ENCODE measurements at regions not wholly inside any gene's neighbourhood (a gene's known extent, or its start where the extent isn't known, plus 50 kb on each side); places are given as distances from the start of the nearest gene placed in this dataset.

DNA sequence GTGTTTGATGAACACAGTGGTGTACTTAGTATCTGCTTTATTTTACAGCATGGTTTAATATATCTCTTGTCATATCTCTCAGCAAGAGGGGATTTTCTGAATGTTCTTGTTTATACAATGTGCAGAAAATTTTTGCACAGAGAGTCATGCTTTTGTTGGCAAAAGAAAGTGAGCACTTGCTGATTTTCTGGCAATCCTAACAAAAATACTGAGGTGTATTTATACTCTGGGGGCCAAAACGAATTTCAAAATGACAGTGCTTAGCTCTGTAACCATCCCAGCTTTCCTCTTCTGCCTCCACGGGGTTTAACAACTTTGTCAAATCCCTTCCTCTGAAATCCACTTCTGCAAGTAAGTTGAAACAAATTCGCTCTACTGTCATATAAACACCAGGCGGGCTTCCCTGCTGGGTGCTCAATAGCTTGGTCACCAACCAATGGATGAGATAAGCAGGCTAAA lies 169.2 kb downstream of the NOC3L start:
- DNase-seq = no peak

DNA sequence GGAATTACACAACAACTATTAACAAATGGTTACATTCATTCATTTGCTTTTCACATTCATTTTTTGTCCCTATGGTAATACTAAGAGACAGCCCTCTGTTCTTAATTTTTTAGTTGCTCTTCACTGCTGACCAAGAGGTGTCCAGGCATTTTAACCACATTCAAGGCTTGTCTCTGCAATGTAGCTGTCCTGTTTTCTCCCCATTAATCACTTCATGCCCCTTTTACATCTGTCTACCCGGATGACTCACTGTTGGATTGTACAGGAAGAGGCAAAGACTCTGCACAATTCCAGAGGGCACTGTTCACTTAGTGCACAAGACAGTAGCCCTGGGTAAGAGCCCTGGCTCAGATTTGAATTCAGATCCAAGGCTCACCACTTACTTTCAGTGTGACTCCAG lies 168.5 kb downstream of the NOC3L start:
- DNase-seq = no peak

DNA sequence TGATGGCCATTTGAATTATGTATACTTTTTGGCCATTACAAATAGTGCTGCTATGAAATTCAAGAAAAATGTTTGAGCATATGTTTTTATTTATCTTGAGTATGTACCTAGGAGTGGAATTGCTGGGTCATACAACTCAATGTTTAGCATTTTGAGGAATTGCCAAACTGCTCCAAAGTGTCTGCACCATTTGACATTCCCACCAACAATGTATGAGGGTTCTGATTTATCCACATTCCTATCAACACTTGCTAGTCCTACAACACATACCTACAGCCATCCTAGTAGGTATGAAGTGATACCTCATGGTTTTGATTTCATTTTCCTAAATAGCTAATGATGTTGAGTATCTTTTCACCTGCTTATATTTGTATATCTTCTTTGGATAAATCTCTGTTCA lies 165.5 kb downstream of the NOC3L start:
- no peak for DNase-seq

DNA sequence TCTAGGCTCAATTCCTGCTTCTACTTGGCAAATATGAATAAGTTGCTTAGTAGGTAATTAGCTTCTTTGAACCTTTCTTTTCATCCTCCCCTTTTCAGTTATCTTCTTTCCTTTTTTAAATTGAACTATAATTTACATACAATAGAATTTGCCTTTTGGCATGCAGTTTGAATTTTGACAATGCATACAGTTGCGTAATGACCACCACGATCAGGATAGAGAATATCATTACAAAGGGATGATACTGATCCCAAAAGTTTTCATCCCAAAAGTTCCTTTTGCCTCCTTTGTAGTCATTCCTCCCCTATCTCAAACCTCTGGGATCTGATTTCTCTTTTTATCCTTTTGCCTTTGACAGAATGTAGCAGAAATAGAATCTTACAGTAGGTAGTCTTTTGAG lies 164.4 kb downstream of the NOC3L start:
- DNase-seq = no peak

DNA sequence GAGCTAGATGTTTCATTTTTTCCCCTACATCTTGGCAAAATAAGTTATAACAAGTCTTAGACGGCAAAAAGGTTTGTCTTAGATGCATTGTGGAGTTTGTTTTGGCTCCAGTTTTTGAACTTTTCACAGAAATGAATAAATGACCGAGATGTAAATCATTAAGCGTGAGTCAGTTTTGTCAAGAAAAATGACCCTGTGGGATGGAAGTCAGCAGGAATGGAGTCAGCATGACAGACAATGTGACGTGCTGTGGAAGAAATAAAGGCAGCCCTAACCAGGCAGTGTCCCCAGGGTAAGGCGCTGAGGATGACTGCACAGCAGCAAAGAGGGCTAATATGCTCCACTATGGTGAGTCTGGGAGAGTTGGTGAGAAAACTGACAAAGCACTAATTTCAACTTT lies 163.2 kb downstream of the NOC3L start:
- DNase-seq = no peak

DNA sequence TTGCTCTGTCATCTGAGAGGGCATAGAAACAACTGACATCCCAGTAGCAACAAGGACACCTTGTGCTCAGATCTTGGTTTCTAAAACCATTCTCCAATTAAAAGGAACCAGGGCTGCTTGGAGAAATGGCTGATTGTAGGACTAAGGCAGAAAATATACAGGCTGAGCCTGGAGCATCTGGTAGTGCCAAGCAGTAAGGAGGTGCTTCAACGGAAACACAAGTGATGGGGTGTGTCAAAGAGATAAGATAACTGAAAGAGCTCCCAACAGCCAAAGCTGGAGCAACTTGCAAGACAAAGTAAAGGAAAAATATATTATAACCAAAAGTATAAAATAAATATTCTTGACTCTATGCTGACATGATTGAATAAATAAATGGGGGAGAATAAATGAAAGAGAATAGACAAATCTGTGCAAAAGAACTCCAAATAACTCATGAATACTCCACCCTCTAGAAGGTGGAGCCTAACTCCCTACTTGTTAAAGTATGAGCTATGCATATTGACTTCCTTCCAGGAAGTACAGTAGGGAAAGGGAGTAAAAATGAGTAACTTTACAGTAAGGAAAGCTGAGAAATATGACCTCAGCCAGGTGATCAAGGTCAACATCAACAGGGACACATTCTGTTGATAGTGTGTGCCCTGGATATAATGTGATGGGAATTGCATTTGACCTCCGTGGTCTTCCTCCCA lies 162.4 kb downstream of the NOC3L start:
- no peak for DNase-seq

DNA sequence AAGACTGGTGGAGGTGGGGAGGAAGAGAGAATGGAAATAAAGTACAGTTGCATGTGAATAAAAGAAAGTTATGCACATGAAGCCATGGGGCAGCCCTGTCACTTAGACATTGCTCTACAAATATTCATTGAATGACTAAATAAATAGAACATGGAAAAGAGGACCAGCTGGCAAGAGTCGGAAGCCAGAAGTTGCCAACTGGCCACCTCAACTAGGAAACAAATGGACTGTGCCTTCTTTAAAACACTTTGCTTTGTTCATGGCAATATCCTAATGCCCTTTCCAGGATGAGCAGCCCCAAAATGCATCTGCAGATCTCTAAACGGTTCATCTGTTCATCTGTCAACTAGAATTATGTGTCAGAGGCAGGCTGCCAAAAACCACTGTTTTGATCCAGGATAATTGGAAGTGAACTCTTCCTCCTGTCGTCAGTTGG lies 157.3 kb downstream of the NOC3L start:
- peak; percentile 21 for DNase-seq

DNA sequence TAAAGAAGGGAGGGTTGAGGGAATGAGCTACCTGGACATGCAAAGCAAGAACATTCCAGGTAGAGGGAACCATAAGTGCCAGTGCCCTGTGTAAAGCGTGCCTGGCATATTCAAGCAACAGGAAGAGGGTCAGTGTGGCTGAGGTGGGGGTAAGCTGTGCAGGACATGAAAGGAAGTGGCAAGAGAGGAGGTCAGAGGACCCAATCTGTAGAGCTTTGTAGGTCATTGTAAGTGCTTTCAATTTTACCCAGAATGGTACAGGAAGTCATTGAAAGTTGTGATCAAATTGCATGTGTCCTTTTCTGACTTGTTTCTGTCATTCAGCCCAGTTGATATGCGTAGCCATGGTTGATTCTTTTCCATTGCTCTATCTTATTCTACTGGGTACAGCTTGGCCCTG lies 156.6 kb downstream of the NOC3L start:
- DNase-seq = no peak

DNA sequence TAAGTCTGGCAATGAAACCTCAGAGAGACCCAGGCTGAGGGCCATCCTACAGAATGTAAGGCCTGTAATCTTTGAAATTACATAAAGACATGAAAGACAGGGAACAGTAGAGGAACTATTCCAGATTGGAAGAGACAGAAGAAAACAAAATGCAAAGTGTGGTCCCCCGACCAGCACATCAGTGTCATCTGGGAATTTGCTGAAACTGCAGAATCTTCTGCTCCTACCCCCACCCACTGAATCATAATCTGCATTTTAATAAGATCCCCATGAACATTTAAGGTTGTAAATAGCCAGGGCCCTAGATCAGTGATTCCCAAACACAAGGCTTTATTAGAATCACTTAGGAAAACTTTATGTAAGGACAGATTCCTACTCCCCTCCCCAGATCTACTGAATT lies 154.4 kb downstream of the NOC3L start:
- no peak for DNase-seq

DNA sequence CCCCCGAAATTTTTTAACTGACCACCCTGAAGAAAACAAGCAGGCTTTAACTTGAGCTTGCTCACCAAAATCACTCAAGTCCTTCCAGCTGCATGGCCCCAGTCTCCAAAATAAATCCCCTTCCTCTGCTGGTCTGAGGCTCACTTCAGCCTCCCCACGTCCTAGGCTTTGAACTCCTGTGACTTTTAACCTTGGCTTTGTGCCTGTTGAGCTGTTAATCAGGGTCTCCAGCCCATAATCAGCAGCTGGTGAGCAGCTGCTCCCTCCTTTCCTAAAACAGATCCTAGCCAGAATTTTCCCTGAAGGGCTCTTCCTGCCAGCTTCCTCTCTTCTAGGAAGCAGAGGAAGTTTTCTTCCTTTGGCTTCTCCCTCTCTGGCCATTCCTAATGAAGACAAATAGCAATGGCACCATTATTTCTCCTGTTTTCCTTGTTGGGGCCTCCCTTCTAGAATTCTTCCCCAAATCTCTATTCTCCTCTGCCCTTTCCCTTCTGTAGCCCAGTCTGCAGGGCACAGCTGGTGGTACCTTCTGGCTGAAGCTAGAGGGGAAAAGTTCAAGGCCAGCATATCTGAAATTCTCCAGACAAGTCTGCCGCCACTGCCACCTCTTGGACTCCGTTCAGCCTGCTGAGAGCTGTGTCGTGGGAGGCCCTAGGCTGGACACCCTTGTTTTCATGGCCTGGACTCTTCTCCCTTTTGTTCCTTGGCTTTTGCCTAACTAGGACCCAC lies 152.1 kb downstream of the NOC3L start:
- peak; percentile 50 for DNase-seq

DNA sequence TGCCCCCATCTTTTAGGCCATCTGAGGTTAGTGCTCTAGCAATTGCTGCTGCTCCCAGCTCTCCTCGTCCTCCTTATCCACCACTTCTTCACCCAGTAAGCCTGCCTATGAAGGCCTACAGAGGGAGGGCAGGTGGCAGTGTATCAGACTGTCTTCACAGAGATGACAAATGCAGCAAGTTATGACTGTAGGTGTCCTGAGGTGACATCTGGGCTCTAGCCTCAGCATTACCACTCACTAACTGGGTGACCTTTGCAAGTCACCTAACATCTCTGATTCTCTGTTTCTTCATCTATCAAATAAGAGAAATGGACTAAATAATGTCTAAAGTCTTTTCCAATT lies 151.6 kb downstream of the NOC3L start:
- no peak for DNase-seq

DNA sequence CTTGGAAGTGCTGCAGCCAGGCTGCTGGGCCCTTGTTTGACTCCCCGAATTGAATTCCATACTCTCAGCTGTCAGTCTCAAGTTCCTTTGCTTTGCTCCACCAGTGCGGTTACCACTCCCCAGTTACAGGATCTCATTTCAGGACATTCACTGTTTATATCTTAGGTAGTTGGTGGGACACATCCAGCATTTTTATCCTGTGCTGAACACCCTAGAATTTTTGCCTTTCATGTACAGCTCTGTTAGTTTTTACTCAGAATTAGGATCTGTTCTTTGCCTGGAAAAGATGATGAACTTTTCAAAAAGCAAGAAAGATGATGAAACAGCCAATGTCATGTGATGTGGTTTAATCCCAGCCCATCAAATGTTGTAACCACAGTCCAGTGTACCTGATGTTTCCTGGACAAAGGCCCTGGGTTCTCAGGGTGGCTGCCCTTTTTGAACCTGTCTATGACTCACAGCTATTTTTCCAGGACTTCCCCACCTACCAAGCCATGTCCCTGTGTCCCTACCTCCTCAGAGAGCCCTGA lies 149.7 kb downstream of the NOC3L start:
- DNase-seq = peak; percentile 25

DNA sequence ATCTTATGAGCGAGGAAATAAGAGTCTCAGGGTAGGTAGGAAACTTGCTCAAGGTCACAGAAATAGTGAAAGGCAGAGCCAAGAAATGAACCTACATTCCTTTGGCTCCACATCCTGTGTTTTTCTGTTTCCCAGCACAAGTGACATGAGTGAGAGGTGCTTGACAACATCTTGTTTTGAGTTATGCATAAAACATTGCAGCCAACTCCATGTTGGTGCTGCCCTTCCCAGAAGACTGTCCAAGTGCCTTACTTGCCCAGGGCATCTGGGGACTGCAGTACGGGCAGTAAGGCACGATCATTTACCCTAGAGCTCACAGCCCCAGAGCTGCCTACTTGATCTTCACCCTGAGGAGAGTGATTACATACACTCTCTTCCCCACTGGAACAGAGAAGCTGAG lies 148.8 kb downstream of the NOC3L start:
- DNase-seq = no peak

DNA sequence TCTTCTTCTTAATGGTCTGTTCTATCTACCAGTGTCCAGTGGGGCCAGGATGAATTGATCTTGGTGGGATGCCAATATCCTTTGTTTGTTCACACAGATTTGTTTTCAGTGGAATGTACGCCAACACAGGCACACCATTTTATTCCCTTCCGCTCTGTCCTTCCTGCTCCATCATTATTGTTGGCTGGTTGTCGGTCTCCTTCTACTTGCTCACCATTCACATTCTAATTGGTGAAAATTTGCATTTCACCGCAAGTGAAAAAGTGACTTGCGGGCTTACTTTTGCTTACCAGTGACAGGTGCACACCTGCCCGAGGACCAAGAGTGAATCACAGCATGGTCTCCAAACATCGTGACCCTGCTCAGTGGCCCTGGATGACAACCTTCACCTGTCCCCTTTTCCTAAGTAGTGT lies 148.3 kb downstream of the NOC3L start:
- DNase-seq = no peak

DNA sequence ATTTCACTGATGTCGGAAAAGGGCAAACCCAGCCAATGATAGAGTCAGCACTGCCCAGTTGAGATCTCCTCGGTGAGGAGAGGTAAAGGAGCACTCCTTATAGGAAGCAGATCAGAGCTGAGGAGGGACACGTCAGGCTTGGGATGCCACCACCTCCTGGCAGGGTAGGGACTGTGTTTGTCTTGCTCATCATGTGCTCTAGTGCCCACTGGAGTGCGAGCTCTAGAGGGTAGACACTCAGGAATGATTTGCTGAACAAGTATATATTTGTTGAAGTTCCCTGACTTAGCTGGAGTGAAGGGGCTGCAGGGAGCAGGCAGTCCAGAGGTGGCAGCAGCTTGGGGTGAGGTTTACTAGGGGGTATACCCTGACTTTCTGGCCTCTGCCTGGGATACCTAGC lies 146.5 kb downstream of the NOC3L start:
- no peak for DNase-seq

DNA sequence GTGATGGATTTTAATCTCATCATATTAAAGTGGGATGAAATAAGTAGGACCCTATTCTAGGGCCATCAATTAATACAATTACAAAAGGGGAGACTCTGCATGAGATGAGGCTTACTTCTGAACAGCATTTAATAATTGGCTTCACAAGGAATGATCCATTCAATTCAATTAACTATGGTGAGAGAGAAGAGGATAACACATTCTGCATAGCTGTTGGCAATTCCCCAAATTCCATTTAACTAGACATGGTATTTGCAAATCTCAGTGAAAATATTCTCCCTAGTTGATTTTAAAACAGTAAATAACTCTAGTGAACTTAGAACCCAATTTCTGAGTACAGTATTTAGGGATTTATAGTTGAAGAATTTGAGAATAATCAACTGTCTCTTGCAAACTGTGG lies 145.3 kb downstream of the NOC3L start:
- DNase-seq = no peak

DNA sequence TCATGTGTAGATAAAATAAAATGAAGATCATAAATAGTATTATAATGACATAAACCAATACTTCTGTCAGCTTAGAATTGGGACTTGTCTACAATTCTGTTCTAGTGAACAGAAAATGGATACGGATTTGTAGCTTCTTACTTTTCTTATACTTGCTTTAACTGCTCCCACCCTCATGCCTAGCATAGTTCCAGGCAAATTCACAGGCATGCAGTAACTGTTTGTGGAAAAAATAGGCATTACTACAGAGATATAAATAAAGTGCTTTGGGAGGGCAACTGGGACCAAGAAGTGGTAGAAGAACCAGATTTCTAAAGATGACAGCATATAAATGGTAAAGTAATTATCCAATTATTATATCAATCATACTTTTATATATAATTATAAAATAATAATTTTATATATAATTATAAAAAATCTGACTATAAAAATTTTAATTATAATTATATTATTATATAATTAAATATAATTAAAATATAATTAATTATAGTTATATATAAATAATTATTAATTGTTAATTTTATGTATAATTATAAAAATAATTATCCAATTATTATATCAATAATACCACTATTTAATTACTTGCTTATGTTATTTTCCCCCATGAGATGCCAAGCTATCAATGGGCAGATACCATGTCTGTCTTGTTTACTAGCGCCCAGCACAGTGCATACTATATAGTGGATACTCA lies 144.1 kb downstream of the NOC3L start:
- DNase-seq = no peak

DNA sequence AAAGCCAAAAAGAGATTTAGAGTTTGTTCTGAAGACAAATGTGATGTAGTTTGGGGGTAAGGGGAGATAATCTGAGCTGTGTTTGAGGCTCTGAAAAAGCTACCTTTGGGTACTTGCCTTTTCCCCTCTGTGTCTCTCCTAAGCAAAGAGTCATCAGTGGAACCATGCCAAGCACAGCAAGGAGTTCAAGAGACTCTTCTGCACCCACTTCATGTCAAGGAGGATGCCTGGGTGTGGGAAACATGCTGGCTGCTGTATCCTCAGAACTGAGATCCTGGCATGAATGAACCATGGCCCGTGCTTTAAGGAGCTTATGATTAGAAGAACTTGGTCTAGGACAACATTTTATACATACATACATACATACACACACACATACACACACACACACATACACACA lies 142.9 kb downstream of the NOC3L start:
- no peak for DNase-seq

DNA sequence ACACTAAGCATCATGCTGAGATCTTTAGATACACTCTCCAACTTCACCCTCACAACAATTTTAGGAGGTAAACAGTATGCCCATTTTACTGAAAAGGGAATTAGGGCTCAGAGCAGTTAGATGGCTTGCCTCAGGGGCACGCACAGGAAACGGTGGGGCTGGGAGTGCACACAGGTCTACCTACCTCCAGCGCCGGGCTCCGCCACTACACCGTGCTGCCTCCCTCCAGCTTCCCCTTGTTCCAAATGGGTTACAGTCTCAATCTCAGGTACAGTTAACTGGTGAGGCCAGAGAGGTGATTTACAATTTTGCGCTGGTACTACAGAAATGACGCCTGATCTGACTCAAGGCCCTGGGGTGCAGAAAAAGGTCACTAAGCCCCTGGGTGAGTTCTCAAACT lies 142.0 kb downstream of the NOC3L start:
- no peak for DNase-seq

DNA sequence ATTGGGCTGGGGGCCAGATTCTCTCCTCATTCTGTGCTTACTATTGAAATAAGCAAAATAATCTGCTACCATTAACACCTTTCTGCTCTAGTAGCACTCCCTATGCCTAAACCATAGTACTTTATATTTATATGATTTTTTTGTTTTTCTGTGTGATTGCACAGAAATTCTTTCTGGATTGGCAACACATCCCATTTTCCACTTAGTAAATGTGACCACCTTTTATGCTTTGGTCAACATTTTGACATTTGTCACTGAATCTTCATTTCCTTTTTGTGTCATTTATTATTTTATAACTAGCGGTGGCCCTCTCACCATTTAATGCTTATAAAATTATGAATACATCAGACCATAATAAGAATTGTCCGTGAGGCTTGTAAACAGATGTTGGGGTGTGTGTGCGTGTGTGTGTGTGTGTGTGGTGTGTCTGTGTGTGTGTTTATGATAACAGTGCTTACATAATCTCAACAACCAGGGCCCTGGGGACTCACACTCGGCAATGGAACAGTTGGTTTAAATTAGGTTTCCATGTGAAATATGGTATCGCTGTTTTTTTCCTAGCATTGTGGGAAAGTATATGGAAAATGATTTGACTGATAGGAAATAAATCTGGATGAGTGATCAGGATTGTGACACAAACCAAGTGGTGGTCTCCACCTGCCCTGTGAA lies 138.9 kb downstream of the NOC3L start:
- peak; percentile 84 for DNase-seq

DNA sequence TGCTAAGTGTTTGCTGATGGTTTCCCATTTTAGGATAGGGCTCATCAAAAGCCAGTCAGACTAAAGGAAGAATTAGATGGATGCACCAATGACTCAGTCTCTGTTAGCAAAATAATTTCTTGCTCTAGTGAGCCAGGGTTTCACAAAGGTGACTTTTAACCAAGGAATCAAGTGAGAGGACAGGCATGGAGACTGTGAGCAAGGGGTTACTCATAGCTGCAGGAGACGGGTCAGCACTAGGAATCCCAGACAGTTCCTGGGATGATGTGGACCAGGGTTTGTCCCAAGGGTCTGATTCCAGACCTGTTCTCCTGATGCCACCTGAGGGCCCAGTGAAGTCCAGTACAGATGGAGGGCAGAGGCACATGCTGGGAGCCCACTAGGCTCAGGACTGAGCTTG lies 138.1 kb downstream of the NOC3L start:
- no peak for DNase-seq

DNA sequence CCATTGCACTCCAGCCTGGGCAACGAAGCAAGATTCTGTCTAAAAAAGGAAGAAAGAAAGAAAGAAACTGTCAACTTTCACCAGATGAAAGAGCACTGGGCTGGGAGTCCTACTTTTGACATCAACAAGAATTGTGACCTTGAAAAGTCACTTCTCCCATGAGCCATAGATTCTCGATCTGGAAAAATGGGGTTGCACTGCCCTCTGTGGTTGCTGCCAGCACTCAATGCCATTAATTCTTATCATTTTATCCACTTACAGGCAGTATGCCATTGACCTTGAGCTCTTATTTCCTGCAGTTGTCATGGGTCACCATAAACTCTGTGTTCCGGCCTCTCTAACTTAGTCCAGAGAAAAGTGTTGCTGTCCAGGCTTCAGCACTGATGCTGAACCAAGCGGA lies 137.2 kb downstream of the NOC3L start:
- no peak for DNase-seq
